ENCODE measurements at regions not wholly inside any gene's neighbourhood (a gene's known extent, or its start where the extent isn't known, plus 50 kb on each side); places are given as distances from the start of the nearest gene placed in this dataset.

GRCh38 chr3:5545719-5546118 is 358.2 kb downstream of the EDEM1 start:
- Histone ChIP-seq H3K27ac (ENCODE audit: low read depth, low read length, poor library complexity, severe bottlenecking) (no peak overlapping the region), H3K79me2 (ENCODE audit: insufficient read depth, low read depth, low read length) (no peaks in the 10 kb centered on the region), H3K9me3 (ENCODE audit: low read length) (peaks cover 5% of the 10 kb centered on the region; the same call in 1 of the 2 replicates), H3K4me1 (ENCODE audit: insufficient read depth, low read length, poor library complexity, severe bottlenecking) (no peaks in the 10 kb centered on the region), H2AFZ (ENCODE audit: low read length) (no peak overlapping the region), H3K4me2 (ENCODE audit: low read length) (no peak overlapping the region), H3K4me3 (ENCODE audit: low read depth, low read length, poor library complexity, severe bottlenecking) (no peak overlapping the region), H3K36me3 (ENCODE audit: insufficient read depth, low read length) (no peaks in the 10 kb centered on the region), H4K20me1 (ENCODE audit: insufficient read depth, low read length) (no peaks in the 10 kb centered on the region), H3K9me2 (ENCODE audit: insufficient read depth, low read length) (no peaks in the 10 kb centered on the region)
- intact Hi-C loops (cut with micrococcal nuclease; ENCODE audit: unreplicated experiment): no loop called here
- CTCF ChIA-PET (ENCODE audit: unreplicated experiment): no interaction called here
- no peak for TF ChIP-seq EZH2phosphoT487 (IDR thresholded peaks at IDR 0.05; ENCODE audit: borderline replicate concordance, low read depth, low read length)
- TF ChIP-seq CTCF (conservative IDR thresholded peaks at IDR 0.05; ENCODE audit: low read length): no peak
- no TSS peak for BruUV-seq (replicated peaks)
- DNase-seq (ENCODE audit: low spot score): no peak
- POLR2A ChIA-PET: interaction anchor here (0.6 to 0.7 kb wide), 2 partner anchors 492 to 1347 kb away, joined by 3 to 5 read pairs; no protein-coding TSS in a partner anchor

- no peak overlapping the region for H3K27ac ChIP-seq (ENCODE audit: low read depth, low read length, poor library complexity, severe bottlenecking)
- no TSS peak for BruUV-seq (replicated peaks)
Measured at GRCh38 chr3:5553203-5553602, 365.7 kb downstream of the EDEM1 start.

More at GRCh38 chr3:5553203-5553602, 365.7 kb downstream of the EDEM1 start:
- Histone ChIP-seq H3K4me1 (ENCODE audit: insufficient read depth, low read length, poor library complexity, severe bottlenecking) (no peaks in the 10 kb centered on the region), H4K20me1 (ENCODE audit: insufficient read depth, low read length) (no peaks in the 10 kb centered on the region), H3K4me2 (ENCODE audit: low read length) (no peak overlapping the region), H3K4me3 (ENCODE audit: low read depth, low read length, poor library complexity, severe bottlenecking) (no peak overlapping the region), H3K9me2 (ENCODE audit: insufficient read depth, low read length) (no peaks in the 10 kb centered on the region), H3K9me3 (ENCODE audit: low read length) (no peaks in the 10 kb centered on the region), H2AFZ (ENCODE audit: low read length) (no peak overlapping the region), H3K36me3 (ENCODE audit: insufficient read depth, low read length) (no peaks in the 10 kb centered on the region), H3K79me2 (ENCODE audit: insufficient read depth, low read depth, low read length) (no peaks in the 10 kb centered on the region)
- TF ChIP-seq CTCF (conservative IDR thresholded peaks at IDR 0.05; ENCODE audit: low read length) (no peak), EZH2phosphoT487 (IDR thresholded peaks at IDR 0.05; ENCODE audit: borderline replicate concordance, low read depth, low read length) (no peak)
- ChIA-PET POLR2A (interaction anchor here (0.5 kb wide), 1 partner anchor 53 kb away, joined by 3 read pairs; no protein-coding TSS in a partner anchor), CTCF (ENCODE audit: unreplicated experiment) (no interaction called here)
- DNase-seq (ENCODE audit: low spot score): no peak
- intact Hi-C loops (cut with micrococcal nuclease; ENCODE audit: unreplicated experiment): no loop called here

Data from OCI-LY7 (cell line).